Ovary (tissue), 3 donors: ENCODE measurements at regions not wholly inside any gene's neighbourhood (a gene's known extent, or its start where the extent isn't known, plus 50 kb on each side); places are given as distances from the start of the nearest gene placed in this dataset.

Source experiments
- CTCF ChIP-seq, 3 donors: fragments of 450-650 bp in 2 of 3; fragments of 200-600 bp in 1 of 3; IDR thresholded peaks; one replicate each; pipeline versions ENCODE4 v1.5.1 to v1.8.0; 2016 to 2022; ENCODE audit warnings: antibody characterized with exemption in 3 of 3, mild to moderate bottlenecking in 1 of 3
- EP300 ChIP-seq: sonication (generic); formaldehyde crosslinking; IDR thresholded peaks from one replicate; pipeline ENCODE4 v1.6.1; 2017; ENCODE audit warnings: antibody characterized with exemption
- POLR2A ChIP-seq: fragments of 450-650 bp; IDR thresholded peaks from one replicate; pipeline ENCODE4 v1.6.1; 2017; ENCODE audit warnings: antibody characterized with exemption, mild to moderate bottlenecking, moderate library complexity
- donor health status: DM: no; HTN: no; CAD: no.

GRCh38 chr13:105959876-105960275 lies 575.6 kb downstream of the EFNB2 start:
- TF ChIP-seq CTCF (IDR thresholded peaks at IDR 0.05) (no peak), POLR2A (no peak), EP300 (no peak)
